GM12878 (cell line): ENCODE measurements at regions not wholly inside any gene's neighbourhood (a gene's known extent, or its start where the extent isn't known, plus 50 kb on each side); places are given as distances from the start of the nearest gene placed in this dataset.

Source experiments
- ATAC-seq: fragments of 200-7000 bp; cut with Tn5 transposase; 3 replicates; pipeline ENCODE4 v1.9.1; 2020; ENCODE audit warnings: mild to moderate bottlenecking, moderate library complexity
- BruUV-seq: library from RNA; stranded (reverse); fragments of 400-500 nt; replicated peaks from 2 replicates; lab custom pipeline; 2021; lab: Mats Ljungman, UMichigan
- CTCF ChIA-PET: fragments of 300-600 bp; sonication (Branson Sonifier 250); formaldehyde crosslinking; extraction: SDS; loops from one replicate; lab custom pipeline; 2021; ENCODE audit warnings: inconsistent platforms; lab: Yijun Ruan, JAX
- POLR2A ChIA-PET: fragments of 350-600 bp; formaldehyde crosslinking; extraction: SDS; loops from one replicate; lab custom pipeline; 2021; ENCODE audit warnings: inconsistent platforms; lab: Charles Lee
- RAD21 ChIA-PET: fragments of 300-600 bp; sonication (Branson Sonifier 250); formaldehyde crosslinking; loops from one replicate; lab custom pipeline; 2023; ENCODE audit warnings: antibody characterized with exemption; ENCODE audit not compliant: unreplicated experiment; lab: Charles Lee
- SMC1A ChIA-PET: fragments of 300-600 bp; sonication (Branson Sonifier 250); formaldehyde crosslinking; loops from one replicate; lab custom pipeline; 2023; ENCODE audit not compliant: unreplicated experiment, uncharacterized antibody; lab: Charles Lee
- DNase-seq: peaks from one replicate; pipeline ENCODE4 v3.0.0-alpha.2; 2011; ENCODE audit warnings: low read depth, low spot score
- FAIRE-seq: peaks from 3 replicates; lab custom pipeline; 2011; peaks lifted over from hg19 to GRCh38; lab: Jason Lieb, UNC
- H2AFZ ChIP-seq: 2 replicates; pipeline ENCODE4 v1.6.0; 2011; ENCODE audit warnings: low read depth, low read length, control low read depth; ENCODE audit not compliant: control insufficient read depth
- H3K27ac ChIP-seq: 2 replicates; pipeline ENCODE4 v1.5.1; 2011; ENCODE audit warnings: control low read depth; ENCODE audit not compliant: control insufficient read depth, insufficient read depth
- H3K27me3 ChIP-seq, 2 experiments: replicated peaks in 1 of 2; 2 replicates each; pipeline versions ENCODE4 v1.6.0 to v1.6.1; 2011; ENCODE audit warnings: low read length in 1 of 2; ENCODE audit not compliant: control insufficient read depth in 2 of 2, insufficient read depth in 2 of 2
- H3K36me3 ChIP-seq, 2 experiments: 2 replicates each; pipeline ENCODE4 v1.5.1; 2011; ENCODE audit warnings: low read length in 1 of 2; ENCODE audit not compliant: control insufficient read depth in 2 of 2, insufficient read depth in 2 of 2
- H3K4me1 ChIP-seq: 2 replicates; pipeline ENCODE4 v1.6.1; 2011; ENCODE audit warnings: mild to moderate bottlenecking, low read length, moderate library complexity, mixed read lengths; ENCODE audit not compliant: control insufficient read depth, insufficient read depth
- H3K4me2 ChIP-seq: 2 replicates; pipeline ENCODE4 v1.6.0; 2011; ENCODE audit warnings: control low read depth; ENCODE audit not compliant: control insufficient read depth, insufficient read depth
- H3K4me3 ChIP-seq: fragments of 200-600 bp; sonication (generic); 2 replicates; pipeline ENCODE4 v1.5.1; 2016
- H3K79me2 ChIP-seq: 2 replicates; pipeline ENCODE4 v1.6.0; 2011; ENCODE audit warnings: low read length; ENCODE audit not compliant: control insufficient read depth, insufficient read depth
- H3K9ac ChIP-seq: 2 replicates; pipeline ENCODE4 v1.8.0; 2011; ENCODE audit warnings: low read length, control low read depth, mixed read lengths; ENCODE audit not compliant: control insufficient read depth, insufficient read depth
- H3K9me3 ChIP-seq: replicated peaks from 3 replicates; pipeline ENCODE4 v1.5.1; 2011; ENCODE audit warnings: mild to moderate bottlenecking, low read length; ENCODE audit not compliant: control insufficient read depth, insufficient read depth
- H4K20me1 ChIP-seq: 2 replicates; pipeline ENCODE4 v1.6.0; 2011; ENCODE audit not compliant: control insufficient read depth, insufficient read depth
- EED ChIP-seq: sonication (generic); IDR thresholded peaks from 2 replicates; pipeline ENCODE4 v1.6.1; 2016; ENCODE audit warnings: antibody characterized with exemption, low read depth
- ELK1 ChIP-seq: IDR thresholded peaks from 2 replicates; pipeline ENCODE4 v1.6.1; 2012; ENCODE audit warnings: low read depth, low read length, improper control_type of control experiment
- GATAD2B ChIP-seq: fragments of 450-650 bp; conservative IDR thresholded peaks from 2 replicates; pipeline ENCODE4 v1.6.1; 2017; ENCODE audit warnings: low read depth, mild to moderate bottlenecking, moderate library complexity
- IRF4 ChIP-seq: IDR thresholded peaks from 2 replicates; pipeline ENCODE4 v1.6.1; 2011; ENCODE audit warnings: low read depth, low read length
- MAX ChIP-seq: IDR thresholded peaks from 2 replicates; pipeline ENCODE4 v1.6.1; 2012; ENCODE audit warnings: low read depth, low read length, improper control_type of control experiment
- MEF2A ChIP-seq: IDR thresholded peaks from 2 replicates; pipeline ENCODE4 v1.6.1; 2011; ENCODE audit warnings: low read depth, mild to moderate bottlenecking, low read length, moderate library complexity; ENCODE audit not compliant: insufficient read depth
- NRF1 ChIP-seq: conservative IDR thresholded peaks from 2 replicates; pipeline ENCODE4 v1.6.1; 2011; ENCODE audit warnings: mild to moderate bottlenecking, low read depth, low read length, improper control_type of control experiment
- POLR2AphosphoS2 ChIP-seq: IDR thresholded peaks from 2 replicates; pipeline ENCODE4 v1.6.1; 2011; ENCODE audit warnings: low read depth, mild to moderate bottlenecking, low read length, improper control_type of control experiment, moderate library complexity
- RAD51 ChIP-seq: fragments of 450-650 bp; IDR thresholded peaks from 2 replicates; pipeline ENCODE4 v1.6.1; 2016; ENCODE audit warnings: moderate library complexity, mild to moderate bottlenecking, inconsistent platforms
- SREBF2 ChIP-seq: IDR thresholded peaks from 2 replicates; pipeline ENCODE4 v1.6.1; 2012; ENCODE audit warnings: mild to moderate bottlenecking, low read length
- ZNF274 ChIP-seq: IDR thresholded peaks from one replicate; pipeline ENCODE4 v1.8.0; 2011; ENCODE audit not compliant: insufficient read length, insufficient read depth
- WGBS: methylation state at CpG from one replicate; pipeline ENCODE4 v1.1.6; 2016; ENCODE audit warnings: low lambda C conversion rate; ENCODE audit not compliant: insufficient replicate concordance, insufficient coverage; ENCODE audit errors: missing lambda C conversion rate; 5-methylcytosine and 5-hydroxymethylcytosine counted together
- in situ Hi-C: fragments of 300-500 bp; cut with MboI; formaldehyde crosslinking; loops from 9 replicates; pipeline ENCODE4 v1.14.3; 2018; ENCODE audit warnings: mixed read lengths
- intact Hi-C: fragments of 100-400 bp; cut with micrococcal nuclease; formaldehyde crosslinking; loops from one replicate; pipeline ENCODE4 v1.14.2; 2022; ENCODE audit not compliant: unreplicated experiment

- FAIRE-seq (no peak), DNase-seq (no peak)
- no peak overlapping the region for H3K4me2 ChIP-seq
- CTCF ChIA-PET: no interaction called here
- no peak overlapping the region for H2AFZ ChIP-seq
- H3K27me3 ChIP-seq: peaks cover 0 to 2% of the 10 kb centered on the region in 2 experiments; a peak in 2 of 4 replicates
- H3K4me1 ChIP-seq: no peaks in the 10 kb centered on the region
- POLR2A ChIA-PET: no interaction called here
- no peak overlapping the region for H3K27ac ChIP-seq
- H3K36me3 ChIP-seq: no peaks in the 10 kb centered on the region
- TF ChIP-seq IRF4: no peak
- no peak for TF ChIP-seq SREBF2
- TF ChIP-seq MAX: no peak
- no peak for TF ChIP-seq ELK1
- no peak for TF ChIP-seq GATAD2B
- TF ChIP-seq EED: no peak
- no peak for TF ChIP-seq POLR2AphosphoS2
- TF ChIP-seq RAD51: no peak
- TF ChIP-seq ZNF274: no peak
- TF ChIP-seq NRF1: no peak
- TF ChIP-seq MEF2A: no peak
- TF ChIP-seq, all 136 proteins: peak for 0
- WGBS: 29% methylated on average over 4 of the region's 4 CpGs
- Histone ChIP-seq H3K9me3 (no peaks in the 10 kb centered on the region), H4K20me1 (no peaks in the 10 kb centered on the region), H3K79me2 (no peaks in the 10 kb centered on the region), H3K4me3 (no peak overlapping the region), H3K9ac (no peak overlapping the region)
- ATAC-seq: no peak
- intact Hi-C loops: no loop called here
- RAD21 ChIA-PET: no interaction called here
- in situ Hi-C loops: no loop called here
- SMC1A ChIA-PET: no interaction called here
- BruUV-seq: no TSS peak
Observed at GRCh38 chr11:134558258-134558835, 146.3 kb upstream of the B3GAT1 start.
